GM23338 (cell line): ENCODE measurements at regions not wholly inside any gene's neighbourhood (a gene's known extent, or its start where the extent isn't known, plus 50 kb on each side); places are given as distances from the start of the nearest gene placed in this dataset.

Experiments
- ATAC-seq: fragments of 200-7000 bp; cut with Tn5 transposase; 3 replicates; pipeline ENCODE4 v1.9.1; 2020
- DNase-seq: peaks from one replicate; pipeline ENCODE4 v3.0.0-alpha.2; 2015; ENCODE audit warnings: low spot score
- H2AFZ ChIP-seq: fragments of 200-600 bp; sonication (generic); 2 replicates; pipeline ENCODE4 v1.8.0; 2016; ENCODE audit warnings: antibody characterized with exemption, mild to moderate bottlenecking, moderate library complexity
- H3F3A ChIP-seq: fragments of 200-600 bp; sonication (generic); replicated peaks from 2 replicates; pipeline ENCODE4 v1.8.0; 2017; ENCODE audit warnings: antibody characterized with exemption, mixed run types, low read depth
- H3K27ac ChIP-seq: fragments of 200-600 bp; sonication (generic); 2 replicates; pipeline ENCODE4 v1.6.1; 2016; ENCODE audit warnings: low read depth
- H3K27me3 ChIP-seq: fragments of 200-600 bp; sonication (generic); 2 replicates; pipeline ENCODE4 v1.8.0; 2016; ENCODE audit warnings: mild to moderate bottlenecking, mixed run types, moderate library complexity; ENCODE audit not compliant: insufficient read depth
- H3K36me3 ChIP-seq: fragments of 200-600 bp; sonication (generic); 2 replicates; pipeline ENCODE4 v1.8.0; 2016; ENCODE audit warnings: mild to moderate bottlenecking; ENCODE audit not compliant: insufficient read depth
- H3K4me1 ChIP-seq: fragments of 200-600 bp; sonication (generic); 2 replicates; pipeline ENCODE4 v1.8.0; 2016; ENCODE audit warnings: mild to moderate bottlenecking, moderate library complexity; ENCODE audit not compliant: insufficient read depth
- H3K4me2 ChIP-seq: fragments of 200-600 bp; sonication (generic); 2 replicates; pipeline ENCODE4 v1.7.1; 2017; ENCODE audit warnings: mixed run types
- H3K4me3 ChIP-seq: fragments of 200-600 bp; sonication (generic); 2 replicates; pipeline ENCODE4 v1.6.1; 2016; ENCODE audit warnings: mixed run types
- H3K79me2 ChIP-seq: fragments of 200-600 bp; sonication (generic); replicated peaks from 2 replicates; pipeline ENCODE4 v1.8.0; 2017; ENCODE audit warnings: mild to moderate bottlenecking; ENCODE audit not compliant: insufficient read depth
- H3K9me2 ChIP-seq: fragments of 200-600 bp; sonication (generic); 2 replicates; pipeline ENCODE4 v1.8.0; 2017; ENCODE audit not compliant: insufficient read depth
- H4K20me1 ChIP-seq: fragments of 200-600 bp; sonication (generic); replicated peaks from 2 replicates; pipeline ENCODE4 v1.8.0; 2017; ENCODE audit warnings: mild to moderate bottlenecking; ENCODE audit not compliant: insufficient read depth
- H3K27ac Mint-ChIP-seq: 2 replicates; pipeline ENCODE4 v1.8.0; 2020; ENCODE audit warnings: inconsistent platforms, mild to moderate bottlenecking, moderate library complexity, mixed read lengths
- H3K27me3 Mint-ChIP-seq: 3 replicates; pipeline ENCODE4 v1.8.0; 2022; ENCODE audit warnings: low read depth, mild to moderate bottlenecking, moderate library complexity, mixed read lengths, inconsistent platforms; ENCODE audit not compliant: insufficient read depth, poor library complexity
- H3K36me3 Mint-ChIP-seq: 3 replicates; pipeline ENCODE4 v1.8.0; 2021; ENCODE audit warnings: low read depth, mild to moderate bottlenecking, inconsistent platforms, moderate library complexity, mixed read lengths
- H3K4me1 Mint-ChIP-seq: 3 replicates; pipeline ENCODE4 v1.8.0; 2020; ENCODE audit warnings: mild to moderate bottlenecking, inconsistent platforms, mixed read lengths
- H3K4me3 Mint-ChIP-seq: 3 replicates; pipeline ENCODE4 v1.8.0; 2021; ENCODE audit warnings: moderate library complexity, mild to moderate bottlenecking, inconsistent platforms, mixed read lengths
- H3K9me3 Mint-ChIP-seq: 3 replicates; pipeline ENCODE4 v1.8.0; 2020; ENCODE audit warnings: moderate library complexity, mild to moderate bottlenecking, inconsistent platforms, mixed read lengths
- CREB1 ChIP-seq: fragments of 250-450 bp; sonication (Bioruptor Pico); IDR thresholded peaks from 2 replicates; pipeline ENCODE4 v1.5.0; 2020; ENCODE audit warnings: low read depth, mild to moderate bottlenecking, moderate library complexity
- EZH2 ChIP-seq: fragments of 200-600 bp; sonication (generic); IDR thresholded peaks from one replicate; pipeline ENCODE4 v1.8.0; 2017; ENCODE audit warnings: antibody characterized with exemption, mild to moderate bottlenecking, low read depth; ENCODE audit not compliant: unreplicated experiment
- EZH2phosphoT487 ChIP-seq: fragments of 200-600 bp; sonication (generic); IDR thresholded peaks from one replicate; pipeline ENCODE4 v1.8.1; 2018; ENCODE audit warnings: antibody characterized with exemption; ENCODE audit not compliant: unreplicated experiment
- JUNB ChIP-seq: IDR thresholded peaks from one replicate; pipeline ENCODE4 v1.6.1; 2016; ENCODE audit warnings: antibody characterized with exemption; ENCODE audit not compliant: unreplicated experiment
- NANOG ChIP-seq: IDR thresholded peaks from 2 replicates; pipeline ENCODE4 v1.6.1; 2016; ENCODE audit warnings: antibody characterized with exemption, borderline replicate concordance
- POLR2AphosphoS5 ChIP-seq: IDR thresholded peaks from 2 replicates; pipeline ENCODE4 v1.6.1; 2016; ENCODE audit warnings: antibody characterized with exemption, low read depth
- STAT1 ChIP-seq: IDR thresholded peaks from one replicate; pipeline ENCODE4 v1.6.1; 2016; ENCODE audit warnings: antibody characterized with exemption; ENCODE audit not compliant: unreplicated experiment
- ZNF114 ChIP-seq: fragments of 250-450 bp; sonication (Bioruptor Pico); IDR thresholded peaks from 2 replicates; pipeline ENCODE4 v1.5.0; 2020; ENCODE audit warnings: mild to moderate bottlenecking, moderate library complexity
- ZNF331 ChIP-seq: fragments of 250-450 bp; sonication (Bioruptor Pico); IDR thresholded peaks from 2 replicates; pipeline ENCODE4 v1.5.0; 2020; ENCODE audit warnings: low read depth, mild to moderate bottlenecking, moderate library complexity
- ZNF462 ChIP-seq: fragments of 250-450 bp; sonication (Bioruptor Pico); IDR thresholded peaks from 2 replicates; pipeline ENCODE4 v1.5.0; 2020; ENCODE audit warnings: mild to moderate bottlenecking, moderate library complexity
- TF ChIP-seq, protein P1 (sequence below): IDR thresholded peaks from 2 replicates; pipeline ENCODE4 v1.6.1; 2016; ENCODE audit warnings: antibody characterized with exemption
- TF ChIP-seq, protein P2 (sequence below), 2 experiments: fragments of 200-600 bp in 1 of 2; sonication (generic) in 1 of 2; conservative IDR thresholded peaks; 2 replicates each; pipeline versions ENCODE4 v1.5.1 to v1.6.1; 2016 to 2017; ENCODE audit warnings: antibody characterized with exemption in 2 of 2, low read depth in 2 of 2, mild to moderate bottlenecking in 2 of 2, moderate library complexity in 1 of 2
- TF ChIP-seq, protein P3 (sequence below): IDR thresholded peaks from one replicate; pipeline ENCODE4 v1.6.1; 2018; ENCODE audit warnings: antibody characterized with exemption; ENCODE audit not compliant: unreplicated experiment

GRCh38 chr17:79410681-79411080 is 200.2 kb downstream of the RBFOX3 start:
- H3F3A ChIP-seq: peaks cover 9% of the 10 kb centered on the region; the same call in 1 of the 2 replicates
- no peaks in the 10 kb centered on the region for H3K36me3 ChIP-seq
- H4K20me1 ChIP-seq: no peaks in the 10 kb centered on the region
- H3K9me2 ChIP-seq: no peaks in the 10 kb centered on the region
- H3K4me1 ChIP-seq: no peaks in the 10 kb centered on the region
- H3K4me3 Mint-ChIP-seq: no peak overlapping the region
- no peaks in the 10 kb centered on the region for H3K36me3 Mint-ChIP-seq
- H3K4me2 ChIP-seq: no peak overlapping the region
- H3K27ac ChIP-seq: no peak overlapping the region
- TF ChIP-seq ZNF331 (CRISPR knock-in tag) (no peak), ZNF114 (CRISPR knock-in tag) (no peak), CREB1 (CRISPR knock-in tag) (no peak), NANOG (no peak), ZNF462 (CRISPR knock-in tag) (no peak), STAT1 (no peak), POLR2AphosphoS5 (no peak), EZH2 (no peak), EZH2phosphoT487 (no peak), JUNB (no peak)
- TF ChIP-seq, protein P1, sequence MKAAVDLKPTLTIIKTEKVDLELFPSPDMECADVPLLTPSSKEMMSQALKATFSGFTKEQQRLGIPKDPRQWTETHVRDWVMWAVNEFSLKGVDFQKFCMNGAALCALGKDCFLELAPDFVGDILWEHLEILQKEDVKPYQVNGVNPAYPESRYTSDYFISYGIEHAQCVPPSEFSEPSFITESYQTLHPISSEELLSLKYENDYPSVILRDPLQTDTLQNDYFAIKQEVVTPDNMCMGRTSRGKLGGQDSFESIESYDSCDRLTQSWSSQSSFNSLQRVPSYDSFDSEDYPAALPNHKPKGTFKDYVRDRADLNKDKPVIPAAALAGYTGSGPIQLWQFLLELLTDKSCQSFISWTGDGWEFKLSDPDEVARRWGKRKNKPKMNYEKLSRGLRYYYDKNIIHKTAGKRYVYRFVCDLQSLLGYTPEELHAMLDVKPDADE: no peak
- TF ChIP-seq, protein P2, sequence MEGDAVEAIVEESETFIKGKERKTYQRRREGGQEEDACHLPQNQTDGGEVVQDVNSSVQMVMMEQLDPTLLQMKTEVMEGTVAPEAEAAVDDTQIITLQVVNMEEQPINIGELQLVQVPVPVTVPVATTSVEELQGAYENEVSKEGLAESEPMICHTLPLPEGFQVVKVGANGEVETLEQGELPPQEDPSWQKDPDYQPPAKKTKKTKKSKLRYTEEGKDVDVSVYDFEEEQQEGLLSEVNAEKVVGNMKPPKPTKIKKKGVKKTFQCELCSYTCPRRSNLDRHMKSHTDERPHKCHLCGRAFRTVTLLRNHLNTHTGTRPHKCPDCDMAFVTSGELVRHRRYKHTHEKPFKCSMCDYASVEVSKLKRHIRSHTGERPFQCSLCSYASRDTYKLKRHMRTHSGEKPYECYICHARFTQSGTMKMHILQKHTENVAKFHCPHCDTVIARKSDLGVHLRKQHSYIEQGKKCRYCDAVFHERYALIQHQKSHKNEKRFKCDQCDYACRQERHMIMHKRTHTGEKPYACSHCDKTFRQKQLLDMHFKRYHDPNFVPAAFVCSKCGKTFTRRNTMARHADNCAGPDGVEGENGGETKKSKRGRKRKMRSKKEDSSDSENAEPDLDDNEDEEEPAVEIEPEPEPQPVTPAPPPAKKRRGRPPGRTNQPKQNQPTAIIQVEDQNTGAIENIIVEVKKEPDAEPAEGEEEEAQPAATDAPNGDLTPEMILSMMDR (conservative IDR thresholded peaks at IDR 0.05; ENCODE audit: low read depth in 2 of 2): no peak
- TF ChIP-seq, protein P3, sequence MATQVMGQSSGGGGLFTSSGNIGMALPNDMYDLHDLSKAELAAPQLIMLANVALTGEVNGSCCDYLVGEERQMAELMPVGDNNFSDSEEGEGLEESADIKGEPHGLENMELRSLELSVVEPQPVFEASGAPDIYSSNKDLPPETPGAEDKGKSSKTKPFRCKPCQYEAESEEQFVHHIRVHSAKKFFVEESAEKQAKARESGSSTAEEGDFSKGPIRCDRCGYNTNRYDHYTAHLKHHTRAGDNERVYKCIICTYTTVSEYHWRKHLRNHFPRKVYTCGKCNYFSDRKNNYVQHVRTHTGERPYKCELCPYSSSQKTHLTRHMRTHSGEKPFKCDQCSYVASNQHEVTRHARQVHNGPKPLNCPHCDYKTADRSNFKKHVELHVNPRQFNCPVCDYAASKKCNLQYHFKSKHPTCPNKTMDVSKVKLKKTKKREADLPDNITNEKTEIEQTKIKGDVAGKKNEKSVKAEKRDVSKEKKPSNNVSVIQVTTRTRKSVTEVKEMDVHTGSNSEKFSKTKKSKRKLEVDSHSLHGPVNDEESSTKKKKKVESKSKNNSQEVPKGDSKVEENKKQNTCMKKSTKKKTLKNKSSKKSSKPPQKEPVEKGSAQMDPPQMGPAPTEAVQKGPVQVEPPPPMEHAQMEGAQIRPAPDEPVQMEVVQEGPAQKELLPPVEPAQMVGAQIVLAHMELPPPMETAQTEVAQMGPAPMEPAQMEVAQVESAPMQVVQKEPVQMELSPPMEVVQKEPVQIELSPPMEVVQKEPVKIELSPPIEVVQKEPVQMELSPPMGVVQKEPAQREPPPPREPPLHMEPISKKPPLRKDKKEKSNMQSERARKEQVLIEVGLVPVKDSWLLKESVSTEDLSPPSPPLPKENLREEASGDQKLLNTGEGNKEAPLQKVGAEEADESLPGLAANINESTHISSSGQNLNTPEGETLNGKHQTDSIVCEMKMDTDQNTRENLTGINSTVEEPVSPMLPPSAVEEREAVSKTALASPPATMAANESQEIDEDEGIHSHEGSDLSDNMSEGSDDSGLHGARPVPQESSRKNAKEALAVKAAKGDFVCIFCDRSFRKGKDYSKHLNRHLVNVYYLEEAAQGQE: no peak
- ATAC-seq (no peak), DNase-seq (no peak)
- H3K4me1 Mint-ChIP-seq: peaks cover 12% of the 10 kb centered on the region
- no peaks in the 10 kb centered on the region for H3K79me2 ChIP-seq
- H3K27me3 Mint-ChIP-seq: peaks cover 7% of the 10 kb centered on the region
- no peak overlapping the region for H3K27ac Mint-ChIP-seq
- H3K9me3 Mint-ChIP-seq: peaks cover 5% of the 10 kb centered on the region; the same call in 1 of the 3 replicates
- no peaks in the 10 kb centered on the region for H3K27me3 ChIP-seq
- no peak overlapping the region for H3K4me3 ChIP-seq
- H2AFZ ChIP-seq: no peak overlapping the region
